ENCODE measurements at regions not wholly inside any gene's neighbourhood (a gene's known extent, or its start where the extent isn't known, plus 50 kb on each side); places are given as distances from the start of the nearest gene placed in this dataset.
A peak's percentile ranks its signal among the peaks of the same experiment; 100 is the strongest.

DNA sequence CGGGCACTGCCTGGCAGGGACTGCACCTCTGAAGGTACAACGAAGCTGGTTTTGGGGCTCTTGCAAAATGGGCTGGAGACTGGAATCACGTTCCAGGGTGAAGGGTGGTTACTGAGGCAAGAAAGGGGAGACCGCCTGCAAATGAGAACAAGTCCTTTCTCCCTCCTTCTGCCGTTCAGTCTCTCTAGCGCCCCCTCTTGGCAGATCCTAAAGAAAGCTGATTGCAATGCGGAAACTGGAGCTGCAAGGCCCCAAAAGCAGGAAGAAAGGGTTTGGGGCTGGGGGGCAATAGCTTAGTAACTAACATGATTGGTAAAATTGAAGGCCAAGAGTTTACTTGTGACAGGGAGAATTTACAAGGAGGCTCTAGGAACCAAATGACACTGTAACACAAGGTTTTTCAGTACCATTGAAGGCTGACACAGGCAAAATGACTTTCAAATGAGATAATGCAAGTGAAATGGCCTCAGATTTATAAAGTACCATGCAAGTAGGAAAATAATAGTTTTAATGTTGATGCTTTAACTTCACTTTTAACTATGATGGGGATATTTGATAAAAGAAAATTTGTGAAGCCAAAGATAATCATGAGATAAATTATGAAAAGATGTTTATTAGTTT lies 222.7 kb upstream of the HAND2 start:
- Histone ChIP-seq H3K4me3 (no peak overlapping the region), H3K27me3 (no peaks in the 10 kb centered on the region), H3K9me3 (no peaks in the 10 kb centered on the region), H3K27ac (no peak overlapping the region), H3K36me3 (no peaks in the 10 kb centered on the region), H3K4me1 (no peaks in the 10 kb centered on the region)
- ATAC-seq (no peak), DNase-seq (peak in 1 of 4 donors; percentile 25)
- intact Hi-C loops (cut with DNase I): no loop called here
- TF ChIP-seq, protein P1, sequence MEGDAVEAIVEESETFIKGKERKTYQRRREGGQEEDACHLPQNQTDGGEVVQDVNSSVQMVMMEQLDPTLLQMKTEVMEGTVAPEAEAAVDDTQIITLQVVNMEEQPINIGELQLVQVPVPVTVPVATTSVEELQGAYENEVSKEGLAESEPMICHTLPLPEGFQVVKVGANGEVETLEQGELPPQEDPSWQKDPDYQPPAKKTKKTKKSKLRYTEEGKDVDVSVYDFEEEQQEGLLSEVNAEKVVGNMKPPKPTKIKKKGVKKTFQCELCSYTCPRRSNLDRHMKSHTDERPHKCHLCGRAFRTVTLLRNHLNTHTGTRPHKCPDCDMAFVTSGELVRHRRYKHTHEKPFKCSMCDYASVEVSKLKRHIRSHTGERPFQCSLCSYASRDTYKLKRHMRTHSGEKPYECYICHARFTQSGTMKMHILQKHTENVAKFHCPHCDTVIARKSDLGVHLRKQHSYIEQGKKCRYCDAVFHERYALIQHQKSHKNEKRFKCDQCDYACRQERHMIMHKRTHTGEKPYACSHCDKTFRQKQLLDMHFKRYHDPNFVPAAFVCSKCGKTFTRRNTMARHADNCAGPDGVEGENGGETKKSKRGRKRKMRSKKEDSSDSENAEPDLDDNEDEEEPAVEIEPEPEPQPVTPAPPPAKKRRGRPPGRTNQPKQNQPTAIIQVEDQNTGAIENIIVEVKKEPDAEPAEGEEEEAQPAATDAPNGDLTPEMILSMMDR (IDR thresholded peaks at IDR 0.05): no peak

DNA sequence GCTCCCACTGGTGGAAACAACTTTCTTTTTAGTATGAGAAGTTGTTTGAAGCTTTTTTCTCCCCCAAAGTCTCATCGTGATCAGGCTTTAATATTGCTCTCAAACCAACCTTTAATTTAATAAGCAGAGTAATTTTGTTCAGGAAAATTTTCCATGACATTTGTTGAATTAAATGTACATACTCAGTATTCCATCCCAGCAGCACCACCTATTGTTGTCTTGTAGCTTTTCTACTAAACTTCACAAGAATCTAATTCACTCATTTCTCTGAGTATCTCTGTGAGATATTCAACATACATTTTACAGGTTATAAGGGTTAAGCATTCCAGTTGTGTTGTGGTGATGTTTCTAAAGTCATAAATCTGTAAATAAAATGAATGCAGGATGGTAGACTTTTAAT lies 218.3 kb upstream of the HAND2 start:
- Histone ChIP-seq H3K4me3 (no peak overlapping the region), H3K27me3 (no peaks in the 10 kb centered on the region), H3K36me3 (no peaks in the 10 kb centered on the region), H3K4me1 (no peaks in the 10 kb centered on the region), H3K27ac (no peak overlapping the region), H3K9me3 (no peaks in the 10 kb centered on the region)
- no peak for ATAC-seq
- TF ChIP-seq, protein P1 (IDR thresholded peaks at IDR 0.05): no peak
- intact Hi-C loops (cut with DNase I): no loop called here
- DNase-seq: no peak

DNA sequence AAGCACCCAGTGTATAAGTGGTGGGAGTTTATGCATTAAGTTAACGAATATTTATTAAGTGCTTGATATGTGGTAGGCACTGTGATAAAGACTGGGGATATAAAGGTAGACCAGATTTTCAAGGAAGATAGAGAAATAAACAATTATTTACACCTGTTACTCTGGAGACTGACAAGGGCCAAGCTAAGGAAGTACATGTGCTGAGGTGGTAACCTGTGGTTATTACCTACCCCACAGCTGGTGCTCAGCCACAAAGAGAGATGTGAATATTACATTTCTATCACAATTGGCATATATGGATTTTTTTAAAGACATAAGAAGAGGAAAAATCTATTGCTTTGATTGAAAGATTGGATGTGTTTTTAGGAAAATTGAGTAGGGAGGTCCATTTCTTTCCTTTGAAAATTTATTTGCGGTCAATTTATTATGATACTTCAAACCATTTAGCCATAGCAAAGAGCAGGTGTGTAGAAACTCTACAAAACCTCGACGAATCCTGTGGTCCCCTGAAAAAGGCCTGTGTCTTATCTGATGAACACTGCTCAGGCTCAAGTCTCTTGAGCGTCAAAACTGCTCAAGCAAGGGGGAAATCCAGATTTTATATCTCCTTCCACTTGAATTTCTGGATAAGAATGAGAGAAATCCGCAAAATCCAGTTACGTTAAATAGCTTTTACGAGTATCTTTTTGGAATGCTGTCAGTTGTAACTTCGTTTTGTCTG lies 217.7 kb upstream of the HAND2 start:
- H3K27me3 ChIP-seq: no peaks in the 10 kb centered on the region
- H3K27ac ChIP-seq: no peak overlapping the region
- DNase-seq (no peak), ATAC-seq (no peak)
- TF ChIP-seq, protein P1 (IDR thresholded peaks at IDR 0.05): no peak
- no peaks in the 10 kb centered on the region for H3K4me1 ChIP-seq
- no peaks in the 10 kb centered on the region for H3K36me3 ChIP-seq
- intact Hi-C loops (cut with DNase I): no loop called here
- H3K4me3 ChIP-seq: no peak overlapping the region
- peaks cover 0 to under 1% of the 10 kb centered on the region in 2 donors for H3K9me3 ChIP-seq

DNA sequence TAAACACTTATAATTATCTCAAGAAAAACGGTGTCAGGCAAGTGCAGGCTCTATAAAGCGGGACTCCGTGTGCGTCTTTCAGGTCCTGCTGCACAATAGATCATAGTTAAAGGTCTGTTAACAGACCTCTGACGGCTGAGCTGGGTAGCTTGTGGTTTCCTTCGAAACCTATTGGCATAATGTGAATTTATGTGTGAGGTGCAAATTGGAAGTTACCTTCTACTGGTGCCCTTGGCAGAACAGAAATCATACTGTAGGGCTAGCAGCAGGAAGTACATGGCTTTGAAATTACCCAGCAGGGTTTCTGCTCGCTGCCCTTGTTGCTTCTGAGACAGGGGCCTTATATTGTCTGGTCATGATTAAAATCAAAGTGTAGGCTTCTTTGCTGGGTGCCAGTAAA lies 216.4 kb upstream of the HAND2 start:
- DNase-seq: no peak
- intact Hi-C loops (cut with DNase I): no loop called here
- no peak for ATAC-seq
- Histone ChIP-seq H3K4me1 (no peaks in the 10 kb centered on the region), H3K4me3 (no peak overlapping the region), H3K27me3 (no peaks in the 10 kb centered on the region), H3K9me3 (peaks cover 0 to 3% of the 10 kb centered on the region in 2 donors), H3K27ac (no peak overlapping the region), H3K36me3 (no peaks in the 10 kb centered on the region)
- TF ChIP-seq, protein P1 (IDR thresholded peaks at IDR 0.05): no peak

DNA sequence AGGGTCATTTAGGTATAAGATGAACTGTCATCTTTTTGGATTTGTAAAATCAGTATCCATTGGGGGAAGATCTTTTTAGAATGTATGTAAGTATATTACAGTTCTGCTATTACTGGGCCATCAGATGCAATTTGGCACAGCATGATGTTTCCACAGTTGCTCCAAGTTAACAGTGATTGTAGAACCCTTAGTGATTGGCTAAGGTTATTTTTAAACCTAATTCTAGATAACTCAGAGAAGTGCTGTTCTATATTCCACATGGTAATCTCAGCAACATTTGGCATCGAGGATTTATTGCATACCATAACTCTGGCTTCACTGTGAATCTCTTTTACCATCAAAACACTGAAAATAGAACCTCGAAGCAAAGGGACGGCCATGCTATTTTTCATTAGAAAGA lies 215.7 kb upstream of the HAND2 start:
- no peak overlapping the region for H3K27ac ChIP-seq
- DNase-seq: no peak
- intact Hi-C loops (cut with DNase I): no loop called here

More for the DNA sequence above, 215.7 kb upstream of the HAND2 start:
- no peak overlapping the region for H3K4me3 ChIP-seq
- ATAC-seq: no peak
- H3K36me3 ChIP-seq: no peaks in the 10 kb centered on the region
- TF ChIP-seq, protein P1 (IDR thresholded peaks at IDR 0.05): no peak
- H3K9me3 ChIP-seq: peaks cover 0 to 3% of the 10 kb centered on the region in 2 donors
- H3K4me1 ChIP-seq: no peaks in the 10 kb centered on the region
- no peaks in the 10 kb centered on the region for H3K27me3 ChIP-seq
